Adrenal gland (tissue), 9 donors: ENCODE measurements at regions not wholly inside any gene's neighbourhood (a gene's known extent, or its start where the extent isn't known, plus 50 kb on each side); places are given as distances from the start of the nearest gene placed in this dataset.

Experiments
- DNase-seq, 7 donors: peaks; one replicate each; pipeline ENCODE4 v3.0.0-alpha.2; 2019 to 2020
- H3K27ac ChIP-seq, 5 donors: fragments of 200-600 bp; sonication (generic) in 4 of 5; 1 replicate in 3 of 5; 2 replicates in 2 of 5; pipeline versions ENCODE4 v1.5.1 to v1.8.0; 2016 to 2020; ENCODE audit warnings: mild to moderate bottlenecking in 1 of 5
- H3K27me3 ChIP-seq: fragments of 200-600 bp; 2 replicates; pipeline ENCODE4 v1.8.0; 2021
- H3K36me3 ChIP-seq, 2 donors: fragments of 200-600 bp; replicated peaks in 1 of 2; 1 replicate in 1 of 2; 2 replicates in 1 of 2; pipeline versions ENCODE4 v1.5.1 to v1.8.0; 2018 to 2022
- H3K4me1 ChIP-seq, 2 donors: fragments of 200-600 bp; replicated peaks in 1 of 2; 1 replicate in 1 of 2; 2 replicates in 1 of 2; pipeline versions ENCODE4 v1.5.1 to v1.8.0; 2018 to 2021
- H3K4me3 ChIP-seq, 4 donors: fragments of 200-600 bp; sonication (generic) in 3 of 4; one replicate each; pipeline ENCODE4 v1.5.1; 2016 to 2018
- H3K9me3 ChIP-seq, 3 donors: fragments of 200-600 bp; sonication (generic) in 1 of 3; replicated peaks in 1 of 3; 1 replicate in 2 of 3; 2 replicates in 1 of 3; pipeline versions ENCODE4 v1.5.1 to v1.8.0; 2016 to 2021
- POLR2A ChIP-seq, 2 donors: fragments of 450-650 bp; IDR thresholded peaks; one replicate each; pipeline ENCODE4 v1.6.1; 2017; ENCODE audit warnings: antibody characterized with exemption in 2 of 2, mild to moderate bottlenecking in 2 of 2, moderate library complexity in 1 of 2
- WGBS, 4 donors: extraction: QIAGEN DNeasy Blood & Tissue Kit in 2 of 4; methylation state at CpG; one replicate each; pipeline versions ENCODE4 v1.1.5 to v1.1.7; 2013 to 2017; 5-methylcytosine and 5-hydroxymethylcytosine counted together
- intact Hi-C, 2 donors: fragments of 100-400 bp; cut with DNase I; formaldehyde crosslinking; loops; one replicate each; pipeline versions ENCODE4 v1.14.1 to v1.15.0; 2022 to 2023
- TF ChIP-seq, protein P1 (sequence below), 6 experiments: fragments of 450-650 bp in 4 of 6; fragments of 200-600 bp in 2 of 6; sonication (generic) in 1 of 6; IDR thresholded peaks; 1 replicate in 5 of 6; 2 replicates in 1 of 6; pipeline versions ENCODE4 v1.5.1 to v1.8.0; 2016 to 2021; ENCODE audit warnings: antibody characterized with exemption in 6 of 6, mild to moderate bottlenecking in 2 of 6, moderate library complexity in 1 of 6
- donor health status: healthy with polysubstance abuse.
- donor health status: Bipolar disorder and iron deficiency.
- donor health status: DM: yes; HTN: yes; CAD: no.
- donor health status: DM: no; HTN: no; CAD: no.
- donor health status: DM: no; HTN: no; CAD: no.

GRCh38 chr2:14261771-14262170 lies 370.7 kb upstream of the LRATD1 start:
- TF ChIP-seq POLR2A (IDR thresholded peaks at IDR 0.05): no peak
- TF ChIP-seq, protein P1, sequence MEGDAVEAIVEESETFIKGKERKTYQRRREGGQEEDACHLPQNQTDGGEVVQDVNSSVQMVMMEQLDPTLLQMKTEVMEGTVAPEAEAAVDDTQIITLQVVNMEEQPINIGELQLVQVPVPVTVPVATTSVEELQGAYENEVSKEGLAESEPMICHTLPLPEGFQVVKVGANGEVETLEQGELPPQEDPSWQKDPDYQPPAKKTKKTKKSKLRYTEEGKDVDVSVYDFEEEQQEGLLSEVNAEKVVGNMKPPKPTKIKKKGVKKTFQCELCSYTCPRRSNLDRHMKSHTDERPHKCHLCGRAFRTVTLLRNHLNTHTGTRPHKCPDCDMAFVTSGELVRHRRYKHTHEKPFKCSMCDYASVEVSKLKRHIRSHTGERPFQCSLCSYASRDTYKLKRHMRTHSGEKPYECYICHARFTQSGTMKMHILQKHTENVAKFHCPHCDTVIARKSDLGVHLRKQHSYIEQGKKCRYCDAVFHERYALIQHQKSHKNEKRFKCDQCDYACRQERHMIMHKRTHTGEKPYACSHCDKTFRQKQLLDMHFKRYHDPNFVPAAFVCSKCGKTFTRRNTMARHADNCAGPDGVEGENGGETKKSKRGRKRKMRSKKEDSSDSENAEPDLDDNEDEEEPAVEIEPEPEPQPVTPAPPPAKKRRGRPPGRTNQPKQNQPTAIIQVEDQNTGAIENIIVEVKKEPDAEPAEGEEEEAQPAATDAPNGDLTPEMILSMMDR (IDR thresholded peaks at IDR 0.05): no peak
- Histone ChIP-seq H3K27ac (no peak overlapping the region), H3K9me3 (no peaks in the 10 kb centered on the region), H3K4me1 (no peaks in the 10 kb centered on the region), H3K27me3 (no peaks in the 10 kb centered on the region), H3K4me3 (no peak overlapping the region), H3K36me3 (no peaks in the 10 kb centered on the region)
- DNase-seq: no peak
- intact Hi-C loops: no loop called here

- no peaks in the 10 kb centered on the region for H3K9me3 ChIP-seq
- DNase-seq: no peak
- H3K4me3 ChIP-seq: no peak overlapping the region
- H3K4me1 ChIP-seq: no peaks in the 10 kb centered on the region
- H3K36me3 ChIP-seq: no peaks in the 10 kb centered on the region
- intact Hi-C loops: no loop called here
- no peak for TF ChIP-seq POLR2A (IDR thresholded peaks at IDR 0.05)
- TF ChIP-seq, protein P1 (IDR thresholded peaks at IDR 0.05): no peak
- H3K27me3 ChIP-seq: no peaks in the 10 kb centered on the region
- H3K27ac ChIP-seq: no peak overlapping the region
Measured at GRCh38 chr2:14263053-14263452, 369.5 kb upstream of the LRATD1 start.

- Histone ChIP-seq H3K4me3 (no peak overlapping the region), H3K36me3 (no peaks in the 10 kb centered on the region), H3K27ac (no peak overlapping the region), H3K27me3 (no peaks in the 10 kb centered on the region), H3K4me1 (no peaks in the 10 kb centered on the region), H3K9me3 (no peaks in the 10 kb centered on the region)
- TF ChIP-seq POLR2A (IDR thresholded peaks at IDR 0.05): no peak
- TF ChIP-seq, protein P1 (IDR thresholded peaks at IDR 0.05): no peak
- intact Hi-C loops: no loop called here
- 65 to 76% (median 72%) methylated on average over 5 of the region's 5 CpGs for WGBS, 4 donors
- no peak for DNase-seq
Measured at GRCh38 chr2:14270036-14270582, 362.4 kb upstream of the LRATD1 start.

DNA sequence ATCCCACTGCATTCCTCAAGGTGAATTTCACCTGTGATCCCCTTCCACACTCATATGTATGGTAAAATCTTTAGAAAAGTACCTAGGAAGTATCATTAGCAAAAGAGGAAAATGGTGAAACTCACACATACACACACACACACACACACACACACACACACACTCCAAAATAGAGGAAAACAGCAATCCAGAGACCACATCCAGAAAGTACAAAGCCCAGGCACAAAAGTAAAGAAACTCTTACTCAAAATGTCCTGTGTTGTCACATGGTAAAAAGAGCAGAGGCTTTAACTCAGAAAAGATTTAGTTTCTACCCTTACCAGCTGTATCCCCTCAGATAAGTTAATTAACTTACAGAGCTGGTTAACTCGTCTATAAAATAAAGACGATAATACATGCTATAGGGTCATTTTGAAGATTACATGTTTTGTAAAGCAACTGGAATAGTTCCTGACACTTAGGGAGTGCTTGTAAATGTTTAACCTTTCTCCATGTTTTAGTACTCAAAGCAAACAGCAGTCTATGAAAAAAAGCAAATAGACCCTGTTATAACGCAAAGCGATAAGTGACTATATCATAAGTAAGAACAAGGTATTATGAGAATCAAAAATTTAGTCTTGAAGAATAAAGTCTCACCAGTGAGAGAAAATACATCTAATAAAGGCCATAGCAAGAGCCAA lies 360.0 kb upstream of the LRATD1 start:
- 76 to 88% (median 77%) methylated on average over 4 of the region's 4 CpGs for WGBS, 4 donors
- H3K27ac ChIP-seq: no peak overlapping the region
- intact Hi-C loops: no loop called here

More for the DNA sequence above, 360.0 kb upstream of the LRATD1 start:
- H3K9me3 ChIP-seq: peaks cover 0 to 2% (median 0%) of the 10 kb centered on the region in 3 donors
- no peaks in the 10 kb centered on the region for H3K4me1 ChIP-seq
- TF ChIP-seq, protein P1 (IDR thresholded peaks at IDR 0.05): no peak
- no peak for TF ChIP-seq POLR2A (IDR thresholded peaks at IDR 0.05)
- no peak overlapping the region for H3K4me3 ChIP-seq
- H3K27me3 ChIP-seq: no peaks in the 10 kb centered on the region
- no peaks in the 10 kb centered on the region for H3K36me3 ChIP-seq
- no peak for DNase-seq
